ENCODE measurements at regions not wholly inside any gene's neighbourhood (a gene's known extent, or its start where the extent isn't known, plus 50 kb on each side); places are given as distances from the start of the nearest gene placed in this dataset.

- no peak for TF ChIP-seq CTCF (conservative IDR thresholded peaks at IDR 0.05)
- TF ChIP-seq ZFX (IDR thresholded peaks at IDR 0.05), result no peak
Observed at GRCh38 chr12:22765421-22766130, 140.6 kb downstream of the ETNK1 start.

All from C4-2B (cell line).